GM19240 (cell line): ENCODE measurements at regions not wholly inside any gene's neighbourhood (a gene's known extent, or its start where the extent isn't known, plus 50 kb on each side); places are given as distances from the start of the nearest gene placed in this dataset.
"Not testable (repeated sequence)": the region's sequence is repeated elsewhere in the genome, so short reads cannot be mapped to it uniquely, and the experiment has no call there.

Experiments
- DNase-seq: peaks from one replicate; pipeline ENCODE4 v3.0.0; 2011; ENCODE audit warnings: low spot score; ENCODE audit not compliant: insufficient read length

- DNase-seq: no peak
Observed at GRCh38 chr2:12486205-12487118, 230.3 kb upstream of the TRIB2 start.

- no peak for DNase-seq
Observed at GRCh38 chr2:12487253-12488004, 229.3 kb upstream of the TRIB2 start.

GRCh38 chr2:12488352-12489318 lies 228.1 kb upstream of the TRIB2 start:
- no peak for DNase-seq

GRCh38 chr2:12490641-12491040 lies 226.1 kb upstream of the TRIB2 start:
- DNase-seq: no peak

- DNase-seq: not testable (repeated sequence)
Observed at GRCh38 chr2:12492360-12492759, 224.4 kb upstream of the TRIB2 start.

- no peak for DNase-seq
Observed at GRCh38 chr2:12493031-12493513, 223.7 kb upstream of the TRIB2 start.

GRCh38 chr2:12495247-12495868 lies 221.4 kb upstream of the TRIB2 start:
- no peak for DNase-seq

GRCh38 chr2:12498286-12498685 lies 218.4 kb upstream of the TRIB2 start:
- no peak for DNase-seq

GRCh38 chr2:12498704-12499103 lies 218.0 kb upstream of the TRIB2 start:
- no peak for DNase-seq

- DNase-seq: no peak
Observed at GRCh38 chr2:12500899-12501298, 215.8 kb upstream of the TRIB2 start.

GRCh38 chr2:12501469-12502158 lies 215.1 kb upstream of the TRIB2 start:
- peak; percentile 38 for DNase-seq

GRCh38 chr2:12502759-12503158 lies 214.0 kb upstream of the TRIB2 start:
- DNase-seq: no peak

GRCh38 chr2:12504443-12504842 lies 212.3 kb upstream of the TRIB2 start:
- DNase-seq: no peak

- DNase-seq: no peak
Observed at GRCh38 chr2:12506846-12507245, 209.9 kb upstream of the TRIB2 start.

- no peak for DNase-seq
Observed at GRCh38 chr2:12507295-12507694, 209.4 kb upstream of the TRIB2 start.

GRCh38 chr2:12510070-12510469 lies 206.7 kb upstream of the TRIB2 start:
- DNase-seq: no peak

GRCh38 chr2:12513339-12513738 lies 203.4 kb upstream of the TRIB2 start:
- no peak for DNase-seq

- no peak for DNase-seq
Observed at GRCh38 chr2:12514168-12514567, 202.6 kb upstream of the TRIB2 start.

GRCh38 chr2:12514631-12515437 lies 201.9 kb upstream of the TRIB2 start:
- DNase-seq: no peak
